Middle frontal gyrus (tissue), 1 donor: ENCODE measurements at regions not wholly inside any gene's neighbourhood (a gene's known extent, or its start where the extent isn't known, plus 50 kb on each side); places are given as distances from the start of the nearest gene placed in this dataset.
"Not testable (repeated sequence)": the region's sequence is repeated elsewhere in the genome, so short reads cannot be mapped to it uniquely, and the experiment has no call there.

ENCODE experiments used
- DNase-seq: peaks from one replicate; pipeline ENCODE4 v3.0.0-alpha.2; 2015; ENCODE audit warnings: low spot score; ENCODE audit errors: extremely low spot score

DNA sequence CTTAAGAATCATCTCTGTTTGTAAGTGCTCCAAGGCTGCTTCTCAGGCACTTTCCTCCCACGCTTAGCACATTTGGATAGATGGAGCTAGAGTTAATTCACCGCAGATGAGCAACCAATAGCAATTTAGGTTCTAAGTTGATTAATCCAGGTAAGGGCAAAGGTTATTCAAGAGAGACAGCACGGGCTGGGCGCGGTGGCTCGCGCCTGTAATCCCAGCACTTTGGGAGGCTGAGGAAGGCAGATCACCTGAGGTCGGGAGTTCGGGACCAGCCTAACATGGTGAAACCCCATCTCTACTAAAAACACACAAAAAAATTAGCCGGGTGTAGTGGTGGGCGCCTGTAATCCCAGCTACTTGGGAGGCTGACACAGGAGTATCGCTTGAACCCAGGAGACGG, 54.5 kb upstream of the UNC13C start:
- not testable (repeated sequence) for DNase-seq

DNA sequence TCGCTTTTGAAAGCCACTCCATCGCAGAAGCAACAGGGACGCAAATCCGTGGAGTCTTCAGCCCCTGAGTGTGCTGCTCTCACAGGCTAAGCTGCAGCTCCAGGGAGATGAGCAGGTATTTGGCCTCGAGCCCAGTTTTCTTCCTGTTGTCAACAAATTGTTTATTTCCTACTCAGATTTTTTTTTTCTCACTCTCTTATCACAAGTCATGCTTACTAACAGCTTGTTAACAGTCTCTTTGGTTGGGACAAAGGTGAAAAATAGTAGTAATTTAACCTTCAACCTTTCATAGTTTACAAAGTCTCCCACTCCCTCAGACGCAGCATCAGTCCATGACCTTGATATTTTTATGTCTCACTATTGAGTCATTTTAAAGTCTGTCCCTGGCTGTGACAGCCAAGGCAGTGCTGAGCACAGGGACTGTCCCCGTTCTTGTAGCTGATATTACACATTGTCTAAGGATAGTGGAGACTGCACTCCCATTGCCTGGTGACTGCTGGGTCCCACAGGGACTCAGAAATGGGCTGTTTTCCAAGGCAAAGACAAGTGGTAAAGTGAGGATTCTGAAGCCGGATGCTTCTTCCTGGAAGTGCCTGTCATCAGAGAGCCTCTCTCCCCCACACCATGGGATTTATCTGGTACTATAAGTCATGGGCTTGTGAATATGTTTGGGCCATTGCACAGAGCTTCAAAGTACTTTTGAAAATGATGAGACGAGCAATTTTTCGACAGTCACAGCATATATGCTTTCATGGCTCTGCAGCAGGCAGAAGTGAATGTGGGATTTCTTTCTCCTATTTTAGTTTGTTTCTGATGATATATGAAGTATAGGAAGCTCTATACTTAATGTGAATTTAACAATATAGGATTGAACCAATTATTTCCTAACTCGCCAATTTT, 59.8 kb upstream of the UNC13C start:
- no peak for DNase-seq

DNA sequence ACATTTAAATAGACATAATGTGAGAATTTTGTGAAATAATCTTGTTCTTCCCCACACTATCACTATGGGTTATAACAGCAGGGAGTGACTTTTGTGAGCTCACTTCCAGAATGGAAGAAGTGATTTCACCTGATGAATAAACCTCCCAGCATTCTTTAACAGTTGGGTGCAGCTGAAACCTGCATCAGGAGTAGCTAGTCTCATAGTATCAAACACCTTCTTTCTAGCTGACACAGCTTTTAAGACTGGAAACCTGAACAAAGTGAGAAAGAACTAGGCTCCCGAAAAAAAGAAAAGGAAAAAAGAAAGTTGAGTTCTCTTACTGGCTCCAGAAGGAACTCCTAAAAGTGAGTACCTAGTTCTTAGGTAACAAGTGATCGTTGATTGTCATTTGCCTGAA, 61.1 kb upstream of the UNC13C start:
- DNase-seq, result no peak

DNA sequence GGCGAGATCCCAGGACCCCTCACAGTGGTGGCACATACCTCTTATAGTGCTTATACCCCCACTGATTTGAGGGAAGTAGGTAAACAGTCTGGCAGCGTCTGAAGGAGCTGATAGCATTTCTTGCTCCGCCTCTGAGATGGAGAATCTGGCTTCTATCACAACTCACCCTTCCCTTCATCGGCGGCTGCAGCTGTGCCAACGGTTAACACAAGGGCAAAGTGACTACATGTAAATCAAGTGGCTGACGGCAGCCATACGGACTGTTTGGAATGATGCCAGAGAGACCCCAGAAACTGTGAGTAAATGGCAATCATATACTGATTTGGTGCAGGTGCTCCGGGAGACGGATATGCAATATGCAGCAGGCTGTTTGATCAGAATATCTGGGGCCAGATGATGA, 66.8 kb upstream of the UNC13C start:
- no peak for DNase-seq

DNA sequence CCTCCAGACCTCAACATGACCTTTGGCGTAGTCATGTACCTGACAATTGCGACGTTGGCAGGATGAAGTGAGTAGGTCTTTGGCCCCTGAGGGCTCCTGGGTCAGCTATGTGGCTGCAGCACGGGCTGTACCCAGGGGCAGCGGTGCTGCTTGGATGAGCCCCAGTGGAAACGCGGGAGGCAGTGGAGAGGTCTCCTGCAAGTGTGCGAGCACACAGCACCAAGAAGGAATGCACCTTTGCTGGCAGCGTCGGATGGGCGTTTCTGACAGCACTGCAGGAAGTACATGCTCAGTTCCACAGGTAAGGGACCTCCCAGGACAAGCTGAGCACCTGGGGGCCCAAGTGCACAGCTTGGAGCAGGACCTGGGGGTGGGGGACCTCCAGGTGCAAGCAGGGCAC, 67.4 kb upstream of the UNC13C start:
- no peak for DNase-seq

DNA sequence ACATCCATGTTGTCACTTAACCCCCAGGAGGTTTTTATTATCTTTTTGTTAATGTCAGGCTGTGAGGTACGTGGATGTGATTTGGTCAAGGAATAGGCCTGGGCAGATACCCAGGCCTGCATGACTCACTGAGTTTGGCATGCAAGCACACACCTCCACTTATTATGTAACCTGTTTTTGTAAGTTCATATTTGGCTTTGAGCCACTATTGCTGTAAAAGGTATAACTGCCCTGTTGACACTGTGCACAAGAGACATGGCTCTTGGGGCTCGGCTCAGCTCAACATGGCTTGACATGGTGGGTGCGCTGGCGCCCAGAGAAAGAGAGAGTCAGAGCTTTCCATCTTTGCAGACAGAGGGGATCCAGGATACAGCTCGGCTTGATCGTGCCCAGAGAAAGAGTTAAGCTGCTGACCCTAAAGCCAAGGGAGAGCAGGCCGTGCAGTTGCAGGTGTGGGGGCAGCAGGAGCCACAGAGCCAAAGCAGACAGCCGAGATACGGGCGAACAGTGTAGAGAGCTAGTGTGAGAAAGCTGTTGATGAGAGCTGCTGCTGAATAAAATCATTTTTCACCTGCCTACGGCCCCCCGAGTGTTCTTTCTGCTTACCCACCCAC, 67.9 kb upstream of the UNC13C start:
- DNase-seq, result no peak

DNA sequence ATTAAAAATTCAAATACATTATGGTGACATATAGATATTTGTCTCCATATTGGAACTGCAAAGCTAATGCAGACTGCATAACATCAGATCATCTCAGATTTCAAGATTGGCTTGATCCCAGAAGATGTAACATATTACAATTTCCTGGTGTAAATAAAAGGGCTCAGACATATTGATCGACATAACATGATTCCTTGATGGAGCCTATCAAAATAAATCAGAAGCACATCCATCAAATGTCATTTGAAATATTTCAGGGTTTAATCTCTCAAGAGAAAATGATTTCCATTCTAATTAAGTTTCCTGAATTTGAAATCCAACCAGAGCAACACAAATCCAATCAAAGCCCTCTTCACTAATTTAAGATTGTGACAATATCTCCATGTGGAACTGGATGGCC, 75.1 kb upstream of the UNC13C start:
- no peak for DNase-seq

DNA sequence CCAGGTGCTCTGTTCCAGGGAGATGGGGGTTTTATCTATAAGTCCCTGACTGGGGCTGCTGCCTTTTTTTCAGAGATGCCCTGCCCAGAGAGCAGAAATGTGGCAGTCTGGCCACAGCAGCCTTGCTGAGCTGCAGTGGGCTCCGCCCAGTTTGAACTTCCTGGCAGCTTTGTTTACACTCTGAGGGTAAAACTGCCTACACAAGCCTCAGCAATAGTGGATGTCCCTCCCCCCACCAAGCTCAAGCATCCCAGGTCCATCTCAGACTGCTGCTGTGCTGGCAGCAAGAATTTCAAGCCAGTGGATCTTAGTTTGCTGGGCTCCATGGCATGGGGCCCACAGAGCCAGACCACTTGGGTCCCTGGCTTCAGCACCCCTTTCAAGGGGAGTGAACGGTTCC, 84.8 kb upstream of the UNC13C start:
- not testable (repeated sequence) for DNase-seq

DNA sequence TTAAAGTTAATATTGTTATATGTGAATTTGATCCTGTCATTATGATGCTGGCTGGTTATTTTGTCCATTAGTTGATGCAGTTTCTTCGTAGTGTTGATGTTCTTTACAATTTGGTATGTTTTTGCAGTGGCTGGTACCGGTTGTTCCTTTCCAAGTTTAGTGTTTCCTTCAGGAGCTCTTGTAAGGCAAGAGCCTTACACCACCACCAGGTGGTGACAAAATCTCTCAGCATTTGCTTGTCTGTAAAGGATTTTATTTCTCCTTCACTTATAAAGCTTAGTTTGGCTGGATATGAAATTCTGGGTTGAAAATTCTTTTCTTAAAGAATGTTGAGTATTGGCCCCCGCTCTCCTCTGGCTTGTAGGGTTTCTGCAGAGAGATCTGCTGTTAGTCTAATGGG, 86.4 kb upstream of the UNC13C start:
- not testable (repeated sequence) for DNase-seq

DNA sequence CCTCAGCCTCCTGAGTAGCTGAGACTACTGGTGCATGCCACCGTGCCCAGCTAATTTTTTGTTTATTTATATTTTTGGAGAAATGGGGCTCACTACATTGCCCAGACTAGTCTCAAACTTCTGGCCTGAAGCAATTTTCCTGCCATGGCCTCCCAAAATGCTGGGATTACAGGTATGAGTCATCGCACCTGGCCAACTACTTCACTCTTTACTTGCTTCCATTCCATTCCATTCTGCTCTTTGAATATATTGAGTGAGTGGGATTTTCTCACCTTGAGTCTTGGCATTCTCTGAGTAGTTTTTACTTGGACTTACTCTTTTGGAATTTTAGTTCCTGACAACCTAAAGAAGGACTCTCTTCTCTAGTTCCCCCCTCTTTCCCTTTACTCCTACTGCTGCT, 93.8 kb upstream of the UNC13C start:
- DNase-seq, result no peak

DNA sequence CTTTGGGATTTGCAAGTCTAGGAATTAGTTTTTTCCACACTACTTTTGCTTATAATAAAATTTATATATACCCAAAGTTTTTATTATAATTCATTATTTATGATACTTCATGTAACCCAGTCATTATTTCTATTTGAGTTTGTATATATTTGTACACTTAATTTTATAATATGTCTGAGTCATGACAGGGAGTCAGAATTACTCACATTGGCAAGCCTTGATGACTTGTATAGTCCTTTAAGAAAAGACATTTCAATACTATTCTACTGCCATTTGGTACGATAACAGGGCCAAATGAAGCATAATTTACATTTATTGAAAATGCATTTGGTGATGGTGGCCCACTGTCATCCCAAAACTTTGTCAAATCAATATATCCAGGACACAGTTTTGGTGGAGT, 95.9 kb upstream of the UNC13C start:
- no peak for DNase-seq

DNA sequence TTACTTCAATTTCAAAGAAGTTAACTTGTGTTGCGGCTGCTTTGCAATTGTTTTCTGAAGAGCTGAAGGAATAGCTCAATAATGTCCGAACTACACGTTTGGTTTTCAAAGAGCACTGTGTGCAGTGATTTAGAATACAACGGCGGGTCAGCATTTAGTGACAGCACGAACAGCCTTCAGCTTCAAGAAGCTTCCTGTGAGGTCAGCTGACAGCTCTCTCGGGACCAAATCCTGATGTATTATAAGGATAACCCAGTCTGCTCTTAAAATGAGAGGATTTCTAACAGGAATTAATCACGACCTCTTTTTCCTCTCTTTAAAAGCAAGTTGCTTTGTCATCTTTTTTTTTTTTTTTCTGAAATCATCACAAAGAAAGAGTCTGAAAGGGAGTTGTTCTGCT, 97.9 kb upstream of the UNC13C start:
- no peak for DNase-seq

DNA sequence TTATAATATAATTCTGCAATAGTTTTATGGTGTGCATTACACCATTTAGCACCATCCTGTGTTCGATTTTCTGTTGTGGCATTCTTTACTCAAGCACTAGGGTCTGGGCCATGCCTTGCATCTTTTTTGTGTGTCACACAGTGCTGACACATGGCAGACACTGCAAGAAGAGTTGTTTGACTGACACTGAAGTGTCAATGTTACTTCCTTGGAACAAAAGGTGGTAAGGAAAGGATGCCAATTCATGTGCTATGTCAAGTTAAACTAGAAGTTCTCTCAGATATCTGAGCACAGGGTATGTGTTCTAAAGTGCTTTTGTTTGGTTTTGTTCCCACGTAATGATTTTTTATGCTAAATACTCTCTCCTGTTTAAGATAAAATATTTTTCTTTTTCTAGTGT, 102.5 kb upstream of the UNC13C start:
- DNase-seq, result no peak

DNA sequence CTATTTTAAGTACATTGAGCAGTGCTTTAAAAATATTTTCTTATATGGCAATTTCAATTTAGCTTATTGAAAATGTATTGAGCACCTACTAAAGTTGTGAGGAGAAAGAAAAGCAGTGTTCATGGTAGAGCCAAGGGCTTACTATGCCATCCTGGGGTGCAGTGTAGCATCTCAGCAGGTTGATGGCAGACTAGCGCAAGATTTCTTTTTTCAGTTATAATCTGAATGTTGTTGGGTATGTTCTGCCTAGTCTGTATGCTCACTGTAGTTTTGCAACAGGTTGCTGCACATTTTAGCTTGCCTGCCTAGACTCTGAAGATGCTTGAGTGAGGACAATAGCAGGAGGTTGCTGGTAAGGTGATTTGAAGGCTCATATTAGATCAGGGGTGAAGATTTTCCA, 103.1 kb upstream of the UNC13C start:
- no peak for DNase-seq

DNA sequence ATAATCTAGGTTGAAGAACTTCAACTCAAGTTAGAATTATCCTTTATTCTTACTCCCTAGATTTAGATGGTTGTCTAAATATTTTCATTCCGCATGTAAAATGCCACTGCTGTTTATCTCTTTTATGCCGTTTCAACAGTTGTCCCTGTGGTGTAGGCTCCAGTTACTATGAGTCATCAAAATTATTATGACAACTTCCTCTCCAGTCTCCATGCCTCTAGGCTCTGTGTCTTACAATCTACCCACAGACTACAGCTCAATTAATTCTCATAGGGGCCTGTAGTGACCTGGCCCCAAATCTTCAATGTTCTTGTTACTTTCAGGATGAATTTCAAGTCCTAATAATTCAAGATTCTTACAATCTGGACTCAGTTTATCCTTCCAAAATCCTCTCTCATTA, 105.8 kb upstream of the UNC13C start:
- DNase-seq, result no peak

DNA sequence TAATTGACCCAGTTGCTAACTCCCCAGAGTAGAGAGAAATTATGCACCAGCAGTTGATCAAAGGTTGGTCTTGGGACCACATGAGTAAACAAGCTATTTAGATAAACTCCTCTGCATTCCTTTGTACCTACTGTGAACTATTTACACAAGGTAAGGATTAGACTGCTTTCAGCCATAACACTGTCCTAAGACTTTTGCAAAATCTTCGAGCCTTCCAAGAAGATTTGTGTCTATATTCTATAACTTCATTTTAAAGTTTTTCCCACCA, 108.5 kb upstream of the UNC13C start:
- DNase-seq, result no peak

DNA sequence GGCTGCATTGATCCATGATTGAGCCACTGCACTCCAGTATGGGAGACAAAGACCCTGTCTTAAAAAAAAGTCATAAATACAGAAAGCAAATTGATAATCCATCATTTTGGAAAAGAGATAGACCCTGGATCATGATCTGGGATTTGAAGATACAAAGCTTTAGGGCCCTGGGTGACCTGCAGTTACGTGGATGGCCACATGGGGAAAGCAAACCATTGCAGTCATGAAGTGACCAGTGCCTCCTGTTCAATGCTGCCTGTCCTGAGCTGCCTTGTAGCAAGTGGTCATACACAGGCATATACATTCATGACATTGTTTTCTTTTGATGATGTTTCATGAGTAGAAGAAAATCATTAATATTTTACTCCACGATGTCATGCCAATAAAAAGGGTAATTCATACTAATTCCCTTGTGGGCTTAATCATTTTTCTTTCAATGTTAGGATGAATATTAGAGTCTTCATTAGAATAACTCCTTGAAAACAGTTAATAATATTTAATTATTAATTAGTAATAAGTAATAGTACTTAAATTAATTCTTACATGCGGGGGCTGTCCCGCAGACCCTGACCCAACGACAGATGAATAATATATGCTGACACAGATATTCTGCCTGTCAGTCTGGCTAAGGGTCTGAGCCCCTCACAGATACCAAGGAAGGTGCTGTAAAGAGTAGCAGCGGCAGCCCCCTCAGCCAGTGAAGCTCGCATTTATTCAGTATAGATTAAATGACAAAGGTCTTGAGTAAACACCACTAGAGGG, 109.0 kb upstream of the UNC13C start:
- no peak for DNase-seq

DNA sequence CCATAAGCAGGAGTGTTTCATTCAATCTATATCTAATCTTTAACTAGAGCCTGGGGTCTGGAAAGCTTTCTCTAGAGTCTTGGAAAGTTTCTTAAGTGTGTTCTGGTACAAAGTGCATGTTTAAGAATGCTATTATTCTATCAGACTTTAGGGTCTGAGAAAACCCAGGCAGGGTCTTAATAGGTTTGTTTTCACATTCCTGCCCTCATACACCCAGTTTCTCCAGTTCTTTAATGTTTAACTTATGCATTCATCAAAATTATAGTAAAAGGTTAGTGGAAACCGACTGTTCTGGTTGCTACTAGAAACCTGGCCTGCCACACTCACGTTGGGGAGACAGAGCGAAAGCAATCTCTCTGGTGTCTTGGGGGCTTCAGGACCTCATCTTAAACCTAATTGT, 102.9 kb upstream of the WDR72 start:
- no peak for DNase-seq

DNA sequence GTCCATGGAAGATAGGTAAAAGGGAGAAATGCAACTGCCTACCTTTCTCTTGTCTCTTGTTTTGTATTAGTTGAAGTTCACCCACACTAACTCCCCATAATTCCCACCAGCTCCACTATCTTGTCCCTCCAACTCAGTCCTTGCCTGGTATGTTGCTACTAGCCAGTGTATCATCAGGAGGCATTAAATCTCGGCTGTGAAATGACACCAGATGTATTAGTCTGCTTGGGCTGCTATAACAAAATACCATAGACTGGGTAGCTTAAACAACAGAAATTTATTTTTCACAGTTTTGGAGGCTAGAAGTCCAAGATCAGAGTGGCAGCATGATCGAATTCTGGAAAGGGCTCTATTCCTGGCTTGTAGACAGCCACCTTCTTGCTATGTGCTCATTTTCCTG, 102.3 kb upstream of the WDR72 start:
- no peak for DNase-seq

DNA sequence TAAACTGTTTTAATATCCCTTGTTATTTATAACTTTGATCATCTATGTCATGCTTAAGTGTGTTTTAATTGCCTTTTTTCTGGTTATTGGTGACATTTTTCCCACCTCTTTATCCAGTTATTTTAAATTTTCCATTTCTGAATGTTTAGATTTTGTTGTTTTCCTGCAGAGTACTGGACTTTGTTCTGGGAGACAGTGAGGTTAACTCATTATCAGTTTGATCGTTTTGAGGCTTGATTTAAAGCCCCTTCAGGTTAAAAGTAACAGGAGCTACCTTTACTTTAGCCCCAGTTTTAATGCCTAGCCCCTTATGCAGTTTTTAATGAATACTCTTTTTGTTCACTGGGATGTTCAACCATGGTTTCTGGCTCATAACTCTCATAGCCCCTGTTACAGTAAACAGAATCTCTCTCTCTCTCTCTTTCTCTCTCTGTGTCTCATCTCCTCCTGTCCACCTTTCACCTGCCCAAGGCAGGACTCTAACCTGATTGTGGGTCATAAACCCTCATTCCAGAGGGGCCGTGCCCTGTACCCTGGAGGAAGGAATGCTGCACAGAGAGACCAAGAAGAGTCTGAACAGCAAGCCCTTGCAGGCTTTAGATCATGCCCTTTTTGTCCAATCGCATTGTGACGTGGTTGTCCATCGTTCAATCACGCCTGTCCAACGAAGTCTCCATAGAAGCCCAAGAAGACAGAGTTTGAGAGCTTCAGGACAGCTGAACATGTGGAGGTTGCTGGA, 91.8 kb upstream of the WDR72 start:
- DNase-seq, result no peak

DNA sequence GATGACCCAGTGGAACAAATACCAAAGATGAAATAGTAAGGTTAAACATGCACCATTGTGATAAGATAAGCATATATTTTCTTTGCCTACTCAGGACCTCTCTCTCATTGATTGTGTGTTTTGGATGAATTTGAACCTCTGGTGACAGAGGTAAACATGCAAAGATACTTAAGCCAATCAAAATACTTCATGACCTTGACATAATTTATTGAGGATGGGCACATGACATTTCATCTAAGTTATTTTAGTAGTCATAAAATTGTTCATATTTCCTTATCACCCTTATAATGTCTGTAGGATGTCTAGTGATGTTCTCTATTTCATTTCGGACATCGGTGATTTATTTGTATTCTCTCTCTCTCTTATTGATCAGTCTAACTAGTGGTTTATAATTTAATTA, 88.3 kb upstream of the WDR72 start:
- no peak for DNase-seq

DNA sequence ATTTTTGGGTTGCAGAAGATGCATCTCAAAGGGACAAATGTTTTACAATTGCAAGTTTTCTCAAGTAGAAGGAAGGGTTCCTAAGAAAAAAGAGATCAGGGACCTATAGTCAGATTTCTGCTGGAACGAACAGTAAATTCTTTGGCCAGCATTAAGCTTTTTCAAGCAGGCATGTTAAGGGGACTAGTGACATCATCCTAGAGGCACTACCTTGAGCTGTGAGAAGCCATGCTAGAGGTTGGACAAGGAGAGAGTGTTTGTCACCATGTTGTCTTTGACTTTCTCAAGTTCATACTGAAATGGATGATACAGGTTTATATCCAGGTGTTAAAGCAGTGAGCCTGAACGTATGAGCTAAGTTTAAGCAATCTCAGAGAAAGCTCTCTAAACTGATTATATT, 85.2 kb upstream of the WDR72 start:
- DNase-seq, result no peak
